ENCODE measurements at regions not wholly inside any gene's neighbourhood (a gene's known extent, or its start where the extent isn't known, plus 50 kb on each side); places are given as distances from the start of the nearest gene placed in this dataset.
"Not testable (repeated sequence)": the region's sequence is repeated elsewhere in the genome, so short reads cannot be mapped to it uniquely, and the experiment has no call there.

DNA sequence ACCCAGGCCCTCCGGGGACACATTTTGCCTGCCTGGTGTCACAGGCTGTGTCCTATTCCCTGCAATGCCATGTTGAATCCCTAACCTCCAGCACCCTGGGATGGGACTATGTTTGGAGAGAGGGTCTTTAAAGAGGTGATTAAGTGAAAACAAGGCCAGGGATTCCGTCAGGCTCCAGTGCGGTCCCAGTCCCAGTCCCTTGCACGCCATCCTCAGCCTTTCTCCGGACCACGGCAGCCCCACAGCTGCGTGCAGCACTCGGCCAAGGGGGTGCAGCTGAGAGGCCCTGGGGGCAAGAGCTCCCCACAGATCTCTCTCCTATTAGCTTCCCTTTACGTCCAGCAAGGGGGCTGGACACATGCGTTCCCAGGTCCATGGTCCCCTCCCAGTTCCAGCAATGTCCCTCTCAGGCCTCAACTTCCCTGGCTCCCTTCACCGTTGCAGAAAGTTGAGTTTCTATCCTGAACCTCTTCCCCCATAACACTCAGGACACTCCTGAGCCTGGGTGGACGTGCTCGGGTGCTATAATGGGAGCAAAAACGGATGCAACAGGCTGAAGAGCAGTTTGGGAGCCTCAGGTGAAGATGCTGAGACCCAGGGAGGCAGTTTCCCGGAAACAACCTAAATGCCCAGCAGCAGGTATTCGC, 1422.7 kb downstream of the BRD1 start:
- intact Hi-C loops (cut with DNase I): no loop called here
- DNase-seq (no peak), ATAC-seq (no peak)
- Histone ChIP-seq H3K4me3 (no peak overlapping the region), H3K4me1 (no peaks in the 10 kb centered on the region), H3K27me3 (peaks cover 0 to 6% (median 0%) of the 10 kb centered on the region in 9 donors), H3K27ac (no peak overlapping the region), H3K9me3 (peaks cover 0 to 8% (median 0%) of the 10 kb centered on the region in 12 donors), H3K36me3 (no peaks in the 10 kb centered on the region)
- 73 to 76% (median 75%) methylated on average over 12 to 16 of the region's 16 CpGs for WGBS, 4 donors
- no peak for TF ChIP-seq POLR2A (IDR thresholded peaks at IDR 0.05)

DNA sequence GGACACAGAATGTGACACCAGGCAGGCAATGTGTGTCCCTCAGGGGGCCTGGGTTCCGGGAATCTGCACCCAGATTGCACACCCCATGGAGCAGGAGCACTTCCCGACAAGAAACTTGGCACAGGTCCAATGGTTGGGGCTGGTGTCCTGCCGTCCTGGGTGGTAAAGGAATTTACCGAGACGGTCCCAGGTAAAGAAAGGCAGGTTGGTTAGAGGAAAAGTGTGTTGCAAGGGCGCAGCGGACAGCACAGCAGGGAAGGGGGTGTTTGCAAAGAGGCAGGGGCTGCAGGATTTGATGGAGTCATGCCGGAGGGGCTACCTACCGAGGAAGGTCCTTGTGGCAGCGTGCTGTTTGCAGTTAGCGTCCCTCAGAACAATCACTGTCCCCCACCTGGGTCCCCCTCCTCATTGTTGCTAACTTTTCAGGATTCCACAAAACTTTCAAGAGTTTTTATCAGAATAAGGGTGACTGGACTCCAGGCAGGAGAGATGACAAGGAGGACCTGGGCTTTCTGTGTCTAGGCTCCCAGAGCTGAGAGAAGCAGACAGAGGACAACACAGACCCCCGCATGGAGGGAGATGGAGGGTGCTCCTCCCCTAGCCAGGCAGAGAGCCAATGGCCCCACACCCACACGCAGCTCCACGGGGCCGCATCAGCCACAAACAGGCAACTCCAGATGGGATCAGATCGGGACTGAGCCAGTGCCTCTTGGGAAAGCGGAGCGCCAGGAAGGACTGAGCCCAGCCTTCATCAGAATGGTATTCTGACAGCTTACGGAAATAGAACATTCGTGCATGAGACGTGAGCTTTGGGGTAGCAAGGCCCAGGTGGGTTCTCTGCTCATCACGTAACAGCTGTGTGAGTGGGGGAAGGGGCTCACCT, 1423.9 kb downstream of the BRD1 start:
- intact Hi-C loops (cut with DNase I): no loop called here
- no peak overlapping the region for H3K27ac ChIP-seq
- TF ChIP-seq CTCF (IDR thresholded peaks at IDR 0.05) (no peak), POLR2A (IDR thresholded peaks at IDR 0.05) (no peak)
- ATAC-seq: no peak
- peaks cover 0 to 6% (median 0%) of the 10 kb centered on the region in 9 donors for H3K27me3 ChIP-seq
- no peak for DNase-seq
- 61 to 69% (median 62%) methylated on average over 20 to 22 of the region's 22 CpGs for WGBS, 4 donors
- no peak overlapping the region for H3K4me3 ChIP-seq
- no peaks in the 10 kb centered on the region for H3K36me3 ChIP-seq
- H3K4me1 ChIP-seq: no peaks in the 10 kb centered on the region
- peaks cover 0 to 8% (median 0%) of the 10 kb centered on the region in 12 donors for H3K9me3 ChIP-seq

GRCh38 chr22:48402591-48403031, 1425.1 kb downstream of the BRD1 start:
- no peak overlapping the region for H3K27ac ChIP-seq
- TF ChIP-seq POLR2A (IDR thresholded peaks at IDR 0.05) (no peak), CTCF (IDR thresholded peaks at IDR 0.05) (no peak)
- WGBS, 4 donors: 87 to 90% (median 88%) methylated on average over 6 to 21 of the region's 21 CpGs
- no peaks in the 10 kb centered on the region for H3K9me3 ChIP-seq
- ATAC-seq (no peak), DNase-seq (no peak)
- H3K36me3 ChIP-seq: no peaks in the 10 kb centered on the region
- H3K4me3 ChIP-seq: no peak overlapping the region
- intact Hi-C loops (cut with DNase I): no loop called here
- peaks cover 0 to 12% (median 0%) of the 10 kb centered on the region in 9 donors for H3K27me3 ChIP-seq
- H3K4me1 ChIP-seq: no peaks in the 10 kb centered on the region

DNA sequence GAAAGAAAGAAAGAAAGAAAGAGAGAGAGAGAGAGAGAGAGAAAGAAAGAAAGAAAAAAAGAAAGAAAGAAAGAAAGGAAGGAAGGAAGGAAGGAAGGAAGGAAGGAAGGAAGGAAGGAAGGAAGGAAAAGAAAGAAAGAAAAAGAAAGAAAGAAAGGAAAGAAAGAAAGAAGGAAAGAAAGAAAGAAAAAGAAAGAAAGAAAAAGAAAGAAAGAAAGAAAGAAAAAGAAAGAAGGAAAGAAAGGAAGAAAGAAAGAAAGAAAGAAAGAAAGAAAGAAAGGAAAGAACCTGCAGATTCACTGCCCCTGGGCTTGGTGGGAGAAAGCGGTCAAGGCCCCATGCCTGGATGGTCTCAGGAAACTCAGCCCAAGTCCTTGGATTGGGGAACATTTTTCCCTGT, 1426.2 kb downstream of the BRD1 start:
- ATAC-seq; H3K4me1 ChIP-seq; H3K4me3 ChIP-seq; H3K27ac ChIP-seq; intact Hi-C loops (cut with DNase I); H3K9me3 ChIP-seq; DNase-seq; H3K36me3 ChIP-seq: not testable (repeated sequence)
- WGBS, 4 donors: 92 to 100% (median 94%) methylated on average over 1 of the region's 1 CpG
- H3K27me3 ChIP-seq: peaks cover 0 to 12% (median 0%) of the 10 kb centered on the region in 9 donors

- H3K4me1 ChIP-seq: no peaks in the 10 kb centered on the region
- ATAC-seq (no peak), DNase-seq (no peak)
- no peak for TF ChIP-seq POLR2A (IDR thresholded peaks at IDR 0.05)
- TF ChIP-seq CTCF (IDR thresholded peaks at IDR 0.05): no peak
- no peaks in the 10 kb centered on the region for H3K9me3 ChIP-seq
- 80 to 86% (median 82%) methylated on average over 11 of the region's 11 CpGs for WGBS, 4 donors
- H3K36me3 ChIP-seq: no peaks in the 10 kb centered on the region
- peaks cover 0 to 15% (median 0%) of the 10 kb centered on the region in 9 donors for H3K27me3 ChIP-seq
- intact Hi-C loops (cut with DNase I): no loop called here
- no peak overlapping the region for H3K27ac ChIP-seq
- no peak overlapping the region for H3K4me3 ChIP-seq
Measured at GRCh38 chr22:48398181-48398905, 1429.3 kb downstream of the BRD1 start.

All from heart left ventricle (tissue), 16 donors.